HEK293 (cell line): ENCODE measurements at regions not wholly inside any gene's neighbourhood (a gene's known extent, or its start where the extent isn't known, plus 50 kb on each side); places are given as distances from the start of the nearest gene placed in this dataset.

Source experiments
- CTCF ChIA-PET: fragments of 350-600 bp; formaldehyde crosslinking; extraction: SDS; loops from one replicate; lab custom pipeline; 2021; ENCODE audit warnings: antibody characterized with exemption; lab: Yijun Ruan, JAX
- POLR2A ChIA-PET: fragments of 300-600 bp; formaldehyde crosslinking; extraction: SDS; loops from one replicate; lab custom pipeline; 2020; ENCODE audit warnings: antibody characterized with exemption, inconsistent platforms; lab: Yijun Ruan, JAX
- H3K27ac ChIP-seq: fragments of 200-500 bp; sonication (Bioruptor generic); 2 replicates; pipeline ENCODE4 v1.5.1; 2014; ENCODE audit warnings: low read depth, low read length, control low read depth, inconsistent platforms; ENCODE audit errors: extremely low read depth
- H3K36me3 ChIP-seq, 2 experiments: fragments of 200-500 bp in 1 of 2; sonication (Bioruptor generic) in 1 of 2; 1 replicate in 1 of 2; 2 replicates in 1 of 2; pipeline ENCODE4 v1.5.1; 2014 to 2017; ENCODE audit warnings: inconsistent platforms in 2 of 2, low read length in 2 of 2; ENCODE audit not compliant: control insufficient read depth in 2 of 2, insufficient read depth in 1 of 2
- H3K4me1 ChIP-seq: fragments of 200-500 bp; sonication (Bioruptor generic); 2 replicates; pipeline ENCODE4 v1.5.1; 2014; ENCODE audit warnings: mild to moderate bottlenecking, low read length, inconsistent platforms; ENCODE audit not compliant: control insufficient read depth, insufficient read depth
- H3K4me3 ChIP-seq: 2 replicates; pipeline ENCODE4 v1.5.1; 2011; ENCODE audit warnings: low read depth, mild to moderate bottlenecking, control low read depth, low read length, moderate library complexity
- H3K9me3 ChIP-seq: fragments of 200-500 bp; sonication (Bioruptor generic); 2 replicates; pipeline ENCODE4 v1.5.1; 2014; ENCODE audit warnings: low read depth, low read length, inconsistent platforms; ENCODE audit not compliant: control insufficient read depth, insufficient read depth
- GFI1B ChIP-seq: fragments of 450-650 bp; formaldehyde crosslinking; IDR thresholded peaks from 2 replicates; pipeline ENCODE4 v1.5.1; 2016; ENCODE audit warnings: missing biosample characterization, missing genetic modification characterization
- GLIS1 ChIP-seq: fragments of 450-650 bp; formaldehyde crosslinking; IDR thresholded peaks from 2 replicates; pipeline ENCODE4 v1.5.1; 2016; ENCODE audit warnings: missing biosample characterization, missing genetic modification characterization
- HOXC10 ChIP-seq: sonication (generic); formaldehyde crosslinking; IDR thresholded peaks from 2 replicates; pipeline ENCODE4 v1.8.1; 2023; ENCODE audit warnings: mild to moderate bottlenecking, missing genetic modification reagents
- MYNN ChIP-seq: fragments of 450-650 bp; formaldehyde crosslinking; IDR thresholded peaks from 2 replicates; pipeline ENCODE4 v1.5.1; 2016; ENCODE audit warnings: missing biosample characterization, missing genetic modification characterization, borderline replicate concordance
- TCF7L2 ChIP-seq: IDR thresholded peaks from 2 replicates; pipeline ENCODE4 v1.6.1; 2011; ENCODE audit warnings: low read depth, mild to moderate bottlenecking, inconsistent platforms, low read length, moderate library complexity, borderline replicate concordance
- YY1 ChIP-seq: fragments of 450-650 bp; formaldehyde crosslinking; IDR thresholded peaks from 2 replicates; pipeline ENCODE4 v1.5.1; 2018; ENCODE audit warnings: missing biosample characterization, missing genetic modification characterization
- ZBTB20 ChIP-seq: fragments of 450-650 bp; formaldehyde crosslinking; IDR thresholded peaks from 2 replicates; pipeline ENCODE4 v1.5.1; 2016; ENCODE audit warnings: missing biosample characterization, missing genetic modification characterization
- ZFP41 ChIP-seq: fragments of 450-650 bp; formaldehyde crosslinking; IDR thresholded peaks from 2 replicates; pipeline ENCODE4 v1.5.1; 2016; ENCODE audit warnings: missing biosample characterization, missing genetic modification characterization, borderline replicate concordance
- ZNF10 ChIP-seq: fragments of 450-650 bp; formaldehyde crosslinking; IDR thresholded peaks from 2 replicates; pipeline ENCODE4 v1.5.1; 2017; ENCODE audit warnings: missing biosample characterization, missing genetic modification characterization
- ZNF175 ChIP-seq: fragments of 450-650 bp; formaldehyde crosslinking; IDR thresholded peaks from 2 replicates; pipeline ENCODE4 v1.5.1; 2016; ENCODE audit warnings: missing biosample characterization, missing genetic modification characterization
- ZNF214 ChIP-seq: fragments of 450-650 bp; formaldehyde crosslinking; IDR thresholded peaks from 2 replicates; pipeline ENCODE4 v1.5.1; 2017; ENCODE audit warnings: missing biosample characterization, mild to moderate bottlenecking, missing genetic modification characterization, borderline replicate concordance
- ZNF341 ChIP-seq: fragments of 450-650 bp; formaldehyde crosslinking; IDR thresholded peaks from 2 replicates; pipeline ENCODE4; 2016; ENCODE audit warnings: low read depth, missing biosample characterization, missing genetic modification characterization
- ZNF501 ChIP-seq: fragments of 450-650 bp; formaldehyde crosslinking; IDR thresholded peaks from 2 replicates; pipeline ENCODE4 v1.5.1; 2016; ENCODE audit warnings: missing biosample characterization, missing genetic modification characterization
- ZNF530 ChIP-seq: fragments of 450-650 bp; formaldehyde crosslinking; IDR thresholded peaks from 2 replicates; pipeline ENCODE4 v1.5.1; 2016; ENCODE audit warnings: low read depth, missing biosample characterization, missing genetic modification characterization
- ZNF660 ChIP-seq: fragments of 450-650 bp; IDR thresholded peaks from 2 replicates; pipeline ENCODE4 v1.5.1; 2018; ENCODE audit warnings: missing biosample characterization, mild to moderate bottlenecking, missing genetic modification characterization
- ZNF664 ChIP-seq: fragments of 450-650 bp; formaldehyde crosslinking; IDR thresholded peaks from 2 replicates; pipeline ENCODE4 v1.5.1; 2016; ENCODE audit warnings: missing biosample characterization, missing genetic modification characterization
- ZNF830 ChIP-seq: fragments of 450-650 bp; IDR thresholded peaks from 2 replicates; pipeline ENCODE4 v1.5.0; 2018; ENCODE audit warnings: missing biosample characterization, missing genetic modification characterization, low read depth, mild to moderate bottlenecking, moderate library complexity
- TF ChIP-seq, protein P1 (sequence below): fragments of 450-650 bp; IDR thresholded peaks from 2 replicates; pipeline ENCODE4 v1.5.1; 2018; ENCODE audit warnings: missing biosample characterization, mild to moderate bottlenecking, missing genetic modification characterization
- TF ChIP-seq, protein P2 (sequence below): fragments of 450-650 bp; formaldehyde crosslinking; IDR thresholded peaks from 2 replicates; pipeline ENCODE4 v1.5.1; 2016; ENCODE audit warnings: missing biosample characterization, missing genetic modification characterization
- TF ChIP-seq, protein P3 (sequence below): fragments of 450-650 bp; formaldehyde crosslinking; optimal IDR thresholded peaks from 2 replicates; pipeline ENCODE3; 2016; ENCODE audit warnings: missing biosample characterization, mild to moderate bottlenecking, missing genetic modification characterization
- TF ChIP-seq, protein P4 (sequence below): fragments of 450-650 bp; formaldehyde crosslinking; IDR thresholded peaks from 2 replicates; pipeline ENCODE4 v1.5.1; 2016; ENCODE audit warnings: missing biosample characterization, missing genetic modification characterization
- TF ChIP-seq, protein P5 (sequence below): fragments of 450-650 bp; formaldehyde crosslinking; conservative IDR thresholded peaks from 2 replicates; pipeline ENCODE4 v1.5.1; 2016; ENCODE audit warnings: low read depth, missing biosample characterization, missing genetic modification characterization

DNA sequence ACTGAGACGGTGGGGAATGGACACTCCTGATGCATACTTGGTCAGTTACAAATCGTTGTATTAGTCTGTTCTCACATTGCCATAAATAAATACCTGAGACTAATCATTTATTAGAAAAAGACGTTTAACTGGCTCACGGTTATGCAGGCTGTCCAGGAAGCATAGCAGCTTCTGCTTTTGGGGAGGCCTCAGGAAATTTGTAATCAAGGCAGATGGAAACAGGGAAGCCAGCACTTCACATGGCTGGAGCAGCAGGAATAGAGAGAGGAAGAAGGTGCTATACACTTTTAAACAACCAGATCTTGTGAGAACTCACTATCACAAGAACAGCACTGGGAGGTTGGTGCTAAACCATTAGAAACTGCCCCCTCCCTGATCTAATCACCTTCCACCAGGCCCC, 418.2 kb downstream of the FLRT2 start (continued):
- TF ChIP-seq, protein P1, sequence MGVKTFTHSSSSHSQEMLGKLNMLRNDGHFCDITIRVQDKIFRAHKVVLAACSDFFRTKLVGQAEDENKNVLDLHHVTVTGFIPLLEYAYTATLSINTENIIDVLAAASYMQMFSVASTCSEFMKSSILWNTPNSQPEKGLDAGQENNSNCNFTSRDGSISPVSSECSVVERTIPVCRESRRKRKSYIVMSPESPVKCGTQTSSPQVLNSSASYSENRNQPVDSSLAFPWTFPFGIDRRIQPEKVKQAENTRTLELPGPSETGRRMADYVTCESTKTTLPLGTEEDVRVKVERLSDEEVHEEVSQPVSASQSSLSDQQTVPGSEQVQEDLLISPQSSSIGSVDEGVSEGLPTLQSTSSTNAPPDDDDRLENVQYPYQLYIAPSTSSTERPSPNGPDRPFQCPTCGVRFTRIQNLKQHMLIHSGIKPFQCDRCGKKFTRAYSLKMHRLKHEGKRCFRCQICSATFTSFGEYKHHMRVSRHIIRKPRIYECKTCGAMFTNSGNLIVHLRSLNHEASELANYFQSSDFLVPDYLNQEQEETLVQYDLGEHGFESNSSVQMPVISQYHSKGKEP (tag by site-specific recombination) = no peak
- TF ChIP-seq ZNF214 (tag by site-specific recombination) (no peak), ZNF501 (tag by site-specific recombination) (no peak), ZNF660 (no peak), GFI1B (tag by site-specific recombination) (no peak), ZNF830 (tag by site-specific recombination) (no peak)
- TF ChIP-seq, protein P2, sequence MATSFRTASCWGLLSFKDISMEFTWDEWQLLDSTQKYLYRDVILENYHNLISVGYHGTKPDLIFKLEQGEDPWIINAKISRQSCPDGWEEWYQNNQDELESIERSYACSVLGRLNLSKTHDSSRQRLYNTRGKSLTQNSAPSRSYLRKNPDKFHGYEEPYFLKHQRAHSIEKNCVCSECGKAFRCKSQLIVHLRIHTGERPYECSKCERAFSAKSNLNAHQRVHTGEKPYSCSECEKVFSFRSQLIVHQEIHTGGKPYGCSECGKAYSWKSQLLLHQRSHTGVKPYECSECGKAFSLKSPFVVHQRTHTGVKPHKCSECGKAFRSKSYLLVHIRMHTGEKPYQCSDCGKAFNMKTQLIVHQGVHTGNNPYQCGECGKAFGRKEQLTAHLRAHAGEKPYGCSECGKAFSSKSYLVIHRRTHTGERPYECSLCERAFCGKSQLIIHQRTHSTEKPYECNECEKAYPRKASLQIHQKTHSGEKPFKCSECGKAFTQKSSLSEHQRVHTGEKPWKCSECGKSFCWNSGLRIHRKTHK (tag by site-specific recombination) = no peak

DNA sequence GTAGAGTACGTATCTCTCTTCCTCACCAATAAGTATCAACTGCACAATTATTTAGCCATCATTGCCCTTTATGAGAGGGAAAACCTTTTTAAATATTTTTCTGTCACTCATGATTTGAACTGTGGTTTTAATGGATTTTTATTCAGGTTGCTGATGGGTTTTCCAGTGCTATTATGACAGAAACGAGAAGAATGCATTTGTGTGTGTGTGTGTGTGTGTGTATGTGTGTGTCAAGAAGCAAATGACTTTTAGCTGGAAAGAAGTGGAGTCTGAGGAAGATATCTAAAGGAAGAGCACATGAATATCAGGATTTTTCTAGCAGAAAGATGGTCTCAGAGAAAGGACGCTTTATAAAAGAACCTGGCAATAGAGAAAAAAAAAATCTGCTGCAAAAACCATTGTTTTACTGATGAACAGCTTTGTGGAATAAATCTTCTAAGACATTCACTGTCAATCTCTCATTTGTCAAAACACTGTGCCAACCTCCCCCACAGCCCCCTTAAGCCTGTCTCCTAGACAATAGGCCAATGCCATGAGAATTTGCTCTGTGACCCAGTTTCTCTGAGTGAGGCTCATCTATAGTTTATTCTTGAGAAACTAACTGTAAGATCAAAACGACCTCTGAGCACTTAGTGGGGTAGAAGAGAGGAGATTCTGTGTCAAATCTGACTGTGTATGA, 417.7 kb downstream of the FLRT2 start:
- ChIA-PET POLR2A (no interaction called here), CTCF (no interaction called here)
- H3K4me1 ChIP-seq = no peaks in the 10 kb centered on the region
- H3K36me3 ChIP-seq = no peaks in the 10 kb centered on the region
- H3K9me3 ChIP-seq = no peaks in the 10 kb centered on the region
- H3K4me3 ChIP-seq = no peak overlapping the region
- H3K27ac ChIP-seq = no peak overlapping the region
- TF ChIP-seq ZNF530 (tag by site-specific recombination) = no peak

DNA sequence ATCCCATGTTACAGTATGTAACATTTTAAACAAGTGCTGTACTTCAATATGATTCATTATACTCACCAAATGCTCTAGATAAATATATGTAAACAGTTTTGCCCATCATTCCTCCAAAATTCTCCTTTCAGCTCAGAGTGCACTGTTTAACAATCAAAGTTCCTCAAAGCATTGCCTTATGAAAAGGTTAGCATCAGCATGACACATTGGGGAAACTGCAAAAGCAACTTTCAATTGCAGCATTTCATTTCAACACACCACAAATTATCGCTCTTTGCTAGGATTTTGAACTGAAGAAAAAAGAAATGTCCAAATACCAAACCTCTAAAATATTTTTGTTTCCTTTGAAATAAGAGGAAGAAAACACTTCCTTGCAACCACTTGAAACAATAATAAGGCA, 413.2 kb downstream of the FLRT2 start:
- Histone ChIP-seq H3K4me1 (no peaks in the 10 kb centered on the region), H3K27ac (no peak overlapping the region), H3K36me3 (no peaks in the 10 kb centered on the region), H3K9me3 (no peaks in the 10 kb centered on the region), H3K4me3 (no peak overlapping the region)
- ChIA-PET CTCF (no interaction called here), POLR2A (no interaction called here)
- TF ChIP-seq ZNF341 (tag by site-specific recombination) (no peak), ZNF10 (tag by site-specific recombination) (no peak), ZNF664 (tag by site-specific recombination) (no peak), TCF7L2 (no peak), YY1 (no peak), ZNF175 (tag by site-specific recombination) (no peak), HOXC10 (CRISPR knock-in tag) (no peak), ZFP41 (tag by site-specific recombination) (no peak), ZBTB20 (tag by site-specific recombination) (no peak), GLIS1 (no peak), MYNN (tag by site-specific recombination) (no peak)
- TF ChIP-seq, protein P3, sequence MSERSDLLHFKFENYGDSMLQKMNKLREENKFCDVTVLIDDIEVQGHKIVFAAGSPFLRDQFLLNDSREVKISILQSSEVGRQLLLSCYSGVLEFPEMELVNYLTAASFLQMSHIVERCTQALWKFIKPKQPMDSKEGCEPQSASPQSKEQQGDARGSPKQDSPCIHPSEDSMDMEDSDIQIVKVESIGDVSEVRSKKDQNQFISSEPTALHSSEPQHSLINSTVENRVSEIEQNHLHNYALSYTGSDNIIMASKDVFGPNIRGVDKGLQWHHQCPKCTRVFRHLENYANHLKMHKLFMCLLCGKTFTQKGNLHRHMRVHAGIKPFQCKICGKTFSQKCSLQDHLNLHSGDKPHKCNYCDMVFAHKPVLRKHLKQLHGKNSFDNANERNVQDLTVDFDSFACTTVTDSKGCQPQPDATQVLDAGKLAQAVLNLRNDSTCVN (tag by site-specific recombination) = no peak
- TF ChIP-seq, protein P4, sequence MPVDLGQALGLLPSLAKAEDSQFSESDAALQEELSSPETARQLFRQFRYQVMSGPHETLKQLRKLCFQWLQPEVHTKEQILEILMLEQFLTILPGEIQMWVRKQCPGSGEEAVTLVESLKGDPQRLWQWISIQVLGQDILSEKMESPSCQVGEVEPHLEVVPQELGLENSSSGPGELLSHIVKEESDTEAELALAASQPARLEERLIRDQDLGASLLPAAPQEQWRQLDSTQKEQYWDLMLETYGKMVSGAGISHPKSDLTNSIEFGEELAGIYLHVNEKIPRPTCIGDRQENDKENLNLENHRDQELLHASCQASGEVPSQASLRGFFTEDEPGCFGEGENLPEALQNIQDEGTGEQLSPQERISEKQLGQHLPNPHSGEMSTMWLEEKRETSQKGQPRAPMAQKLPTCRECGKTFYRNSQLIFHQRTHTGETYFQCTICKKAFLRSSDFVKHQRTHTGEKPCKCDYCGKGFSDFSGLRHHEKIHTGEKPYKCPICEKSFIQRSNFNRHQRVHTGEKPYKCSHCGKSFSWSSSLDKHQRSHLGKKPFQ (tag by site-specific recombination) = no peak
- TF ChIP-seq, protein P5, sequence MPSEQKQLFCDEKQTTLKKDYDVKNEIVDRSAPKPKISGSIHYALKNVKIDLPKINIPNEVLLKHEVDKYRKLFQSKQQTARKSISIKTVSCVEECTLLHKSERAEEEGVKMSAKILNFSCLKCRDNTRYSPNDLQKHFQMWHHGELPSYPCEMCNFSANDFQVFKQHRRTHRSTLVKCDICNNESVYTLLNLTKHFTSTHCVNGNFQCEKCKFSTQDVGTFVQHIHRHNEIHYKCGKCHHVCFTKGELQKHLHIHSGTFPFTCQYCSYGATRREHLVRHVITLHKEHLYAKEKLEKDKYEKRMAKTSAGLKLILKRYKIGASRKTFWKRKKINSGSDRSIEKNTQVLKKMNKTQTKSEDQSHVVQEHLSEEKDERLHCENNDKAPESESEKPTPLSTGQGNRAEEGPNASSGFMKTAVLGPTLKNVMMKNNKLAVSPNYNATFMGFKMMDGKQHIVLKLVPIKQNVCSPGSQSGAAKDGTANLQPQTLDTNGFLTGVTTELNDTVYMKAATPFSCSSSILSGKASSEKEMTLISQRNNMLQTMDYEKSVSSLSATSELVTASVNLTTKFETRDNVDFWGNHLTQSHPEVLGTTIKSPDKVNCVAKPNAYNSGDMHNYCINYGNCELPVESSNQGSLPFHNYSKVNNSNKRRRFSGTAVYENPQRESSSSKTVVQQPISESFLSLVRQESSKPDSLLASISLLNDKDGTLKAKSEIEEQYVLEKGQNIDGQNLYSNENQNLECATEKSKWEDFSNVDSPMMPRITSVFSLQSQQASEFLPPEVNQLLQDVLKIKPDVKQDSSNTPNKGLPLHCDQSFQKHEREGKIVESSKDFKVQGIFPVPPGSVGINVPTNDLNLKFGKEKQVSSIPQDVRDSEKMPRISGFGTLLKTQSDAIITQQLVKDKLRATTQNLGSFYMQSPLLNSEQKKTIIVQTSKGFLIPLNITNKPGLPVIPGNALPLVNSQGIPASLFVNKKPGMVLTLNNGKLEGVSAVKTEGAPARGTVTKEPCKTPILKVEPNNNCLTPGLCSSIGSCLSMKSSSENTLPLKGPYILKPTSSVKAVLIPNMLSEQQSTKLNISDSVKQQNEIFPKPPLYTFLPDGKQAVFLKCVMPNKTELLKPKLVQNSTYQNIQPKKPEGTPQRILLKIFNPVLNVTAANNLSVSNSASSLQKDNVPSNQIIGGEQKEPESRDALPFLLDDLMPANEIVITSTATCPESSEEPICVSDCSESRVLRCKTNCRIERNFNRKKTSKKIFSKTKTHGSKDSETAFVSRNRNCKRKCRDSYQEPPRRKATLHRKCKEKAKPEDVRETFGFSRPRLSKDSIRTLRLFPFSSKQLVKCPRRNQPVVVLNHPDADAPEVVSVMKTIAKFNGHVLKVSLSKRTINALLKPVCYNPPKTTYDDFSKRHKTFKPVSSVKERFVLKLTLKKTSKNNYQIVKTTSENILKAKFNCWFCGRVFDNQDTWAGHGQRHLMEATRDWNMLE = no peak
